Lung (tissue), 11 donors: ENCODE measurements at regions not wholly inside any gene's neighbourhood (a gene's known extent, or its start where the extent isn't known, plus 50 kb on each side); places are given as distances from the start of the nearest gene placed in this dataset.

Experiments
- ATAC-seq: fragments of 200-7000 bp; cut with Tn5 transposase; one replicate; pipeline ENCODE4 v1.9.1; 2020; ENCODE audit warnings: moderate number of reproducible peaks; ENCODE audit not compliant: insufficient read depth, low FRiP score
- DNase-seq, 3 donors: peaks; one replicate each; pipeline ENCODE4 v3.0.0-alpha.2; 2013 to 2017
- H3K27ac ChIP-seq, 2 donors: one replicate each; pipeline ENCODE4 v1.5.1; 2013; ENCODE audit warnings: mild to moderate bottlenecking in 2 of 2, moderate library complexity in 2 of 2, control low read depth in 1 of 2, inconsistent platforms in 1 of 2, low read depth in 1 of 2, low read length in 1 of 2
- H3K27me3 ChIP-seq, 3 donors: one replicate each; pipeline ENCODE4 v1.5.1; 2013; ENCODE audit warnings: low read length in 2 of 3; ENCODE audit not compliant: control insufficient read depth in 3 of 3, insufficient read depth in 3 of 3
- H3K36me3 ChIP-seq, 4 donors: one replicate each; pipeline ENCODE4 v1.5.1; 2013; ENCODE audit warnings: low read length in 4 of 4, mild to moderate bottlenecking in 1 of 4, moderate library complexity in 1 of 4; ENCODE audit not compliant: control insufficient read depth in 4 of 4, insufficient read depth in 4 of 4
- H3K4me1 ChIP-seq, 5 donors: one replicate each; pipeline ENCODE4 v1.5.1; 2013; ENCODE audit warnings: low read length in 5 of 5, mild to moderate bottlenecking in 2 of 5, moderate library complexity in 1 of 5; ENCODE audit not compliant: control insufficient read depth in 5 of 5, insufficient read depth in 5 of 5
- H3K4me3 ChIP-seq: one replicate; pipeline ENCODE4 v1.5.1; 2013; ENCODE audit warnings: mild to moderate bottlenecking, control low read depth, moderate library complexity
- H3K9ac ChIP-seq, 2 donors: one replicate each; pipeline ENCODE4 v1.5.1; 2013; ENCODE audit warnings: low read length in 2 of 2, control low read depth in 1 of 2; ENCODE audit not compliant: insufficient read depth in 1 of 2
- H3K9me3 ChIP-seq, 4 donors: one replicate each; pipeline ENCODE4 v1.5.1; 2013; ENCODE audit warnings: low read length in 3 of 4, mild to moderate bottlenecking in 1 of 4, moderate library complexity in 1 of 4; ENCODE audit not compliant: control insufficient read depth in 4 of 4, insufficient read depth in 3 of 4
- WGBS, 2 donors: extraction: QIAGEN DNeasy Blood & Tissue Kit; methylation state at CpG; one replicate each; pipeline ENCODE4 v1.1.7; 2013; 5-methylcytosine and 5-hydroxymethylcytosine counted together
- TF ChIP-seq, protein P1 (sequence below): IDR thresholded peaks from 2 replicates; pipeline ENCODE4 v1.5.1; 2012; ENCODE audit warnings: mild to moderate bottlenecking; ENCODE audit errors: control extremely low read depth, extremely low read depth
- donor health status: control.
- donor health status: control.
- donor health status: Bipolar disorder and iron deficiency.
- donor health status: healthy.
- donor health status: DM: yes; HTN: yes; CAD: no.

DNA sequence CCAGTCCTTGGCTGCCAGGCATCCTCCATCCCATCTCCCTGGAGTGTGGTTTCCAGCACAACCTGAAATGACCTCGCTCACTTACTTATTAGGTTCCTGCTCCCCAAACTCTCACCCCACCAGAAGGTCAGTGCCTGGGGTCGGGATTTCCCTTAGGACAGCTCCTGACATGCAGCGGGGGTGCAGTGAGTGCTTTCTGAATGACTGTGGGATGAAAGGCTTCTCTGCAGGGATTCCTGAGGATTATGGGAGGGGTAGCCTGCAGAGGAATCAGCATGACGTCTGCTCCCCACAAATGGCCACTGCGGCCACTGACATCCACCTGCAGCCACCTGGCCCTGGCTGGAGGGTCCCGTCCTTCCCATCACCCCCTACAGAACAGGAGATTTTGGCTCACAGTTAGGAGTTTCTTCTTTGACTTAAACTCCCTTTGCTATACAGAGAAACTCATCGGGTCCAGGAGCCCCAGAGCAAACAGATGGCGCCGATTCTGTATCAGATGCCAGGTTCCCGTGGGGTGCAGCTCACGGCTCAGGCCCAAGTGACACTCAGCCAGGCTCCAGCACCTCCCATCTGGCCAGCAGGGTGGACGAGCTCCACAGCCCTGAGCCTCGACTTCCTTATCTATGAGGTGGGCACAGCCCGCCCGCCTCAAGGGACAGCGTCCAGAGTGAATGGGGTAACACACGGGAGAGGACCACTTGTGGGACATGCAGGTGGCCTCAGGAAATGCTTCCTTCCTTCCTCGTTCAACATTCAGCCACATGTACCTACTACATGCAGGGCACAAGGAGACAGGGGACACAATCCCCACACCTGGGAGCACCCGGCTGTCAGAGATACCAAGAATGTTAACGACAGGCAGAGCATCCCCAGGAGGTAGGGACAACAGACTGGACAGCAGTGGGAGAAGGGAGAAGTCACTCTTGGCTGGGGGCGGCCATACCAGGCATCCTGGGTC is 69.8 kb downstream of the RMI2 start:
- H3K27ac ChIP-seq: no peak overlapping the region
- H3K4me3 ChIP-seq: no peak overlapping the region
- no peaks in the 10 kb centered on the region for H3K36me3 ChIP-seq
- H3K9ac ChIP-seq: no peak overlapping the region
- peaks cover 0 to 5% (median 0%) of the 10 kb centered on the region in 5 donors for H3K4me1 ChIP-seq
- no peaks in the 10 kb centered on the region for H3K9me3 ChIP-seq
- DNase-seq: no peak
- 67 to 73% methylated on average over 21 of the region's 21 CpGs for whole genome bisulfite sequencing, 2 donors
- no peaks in the 10 kb centered on the region for H3K27me3 ChIP-seq
- TF ChIP-seq, protein P1, sequence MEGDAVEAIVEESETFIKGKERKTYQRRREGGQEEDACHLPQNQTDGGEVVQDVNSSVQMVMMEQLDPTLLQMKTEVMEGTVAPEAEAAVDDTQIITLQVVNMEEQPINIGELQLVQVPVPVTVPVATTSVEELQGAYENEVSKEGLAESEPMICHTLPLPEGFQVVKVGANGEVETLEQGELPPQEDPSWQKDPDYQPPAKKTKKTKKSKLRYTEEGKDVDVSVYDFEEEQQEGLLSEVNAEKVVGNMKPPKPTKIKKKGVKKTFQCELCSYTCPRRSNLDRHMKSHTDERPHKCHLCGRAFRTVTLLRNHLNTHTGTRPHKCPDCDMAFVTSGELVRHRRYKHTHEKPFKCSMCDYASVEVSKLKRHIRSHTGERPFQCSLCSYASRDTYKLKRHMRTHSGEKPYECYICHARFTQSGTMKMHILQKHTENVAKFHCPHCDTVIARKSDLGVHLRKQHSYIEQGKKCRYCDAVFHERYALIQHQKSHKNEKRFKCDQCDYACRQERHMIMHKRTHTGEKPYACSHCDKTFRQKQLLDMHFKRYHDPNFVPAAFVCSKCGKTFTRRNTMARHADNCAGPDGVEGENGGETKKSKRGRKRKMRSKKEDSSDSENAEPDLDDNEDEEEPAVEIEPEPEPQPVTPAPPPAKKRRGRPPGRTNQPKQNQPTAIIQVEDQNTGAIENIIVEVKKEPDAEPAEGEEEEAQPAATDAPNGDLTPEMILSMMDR: no peak
- ATAC-seq: no peak

- no peak for DNase-seq
- no peaks in the 10 kb centered on the region for H3K36me3 ChIP-seq
- no peak overlapping the region for H3K4me3 ChIP-seq
- H3K4me1 ChIP-seq: no peaks in the 10 kb centered on the region
- H3K9me3 ChIP-seq: no peaks in the 10 kb centered on the region
- no peak overlapping the region for H3K27ac ChIP-seq
- H3K27me3 ChIP-seq: no peaks in the 10 kb centered on the region
- H3K9ac ChIP-seq: no peak overlapping the region
- TF ChIP-seq, protein P1: no peak
- 87% methylated on average over 16 of the region's 16 CpGs for WGBS, 2 donors
- ATAC-seq: no peak
Observed at GRCh38 chr16:11416228-11417001, 71.2 kb downstream of the RMI2 start.

- Histone ChIP-seq H3K4me3 (no peak overlapping the region), H3K36me3 (no peaks in the 10 kb centered on the region), H3K4me1 (no peaks in the 10 kb centered on the region), H3K9ac (no peak overlapping the region), H3K9me3 (no peaks in the 10 kb centered on the region), H3K27me3 (no peaks in the 10 kb centered on the region), H3K27ac (no peak overlapping the region)
- no peak for DNase-seq
- 81 to 82% methylated on average over 10 of the region's 10 CpGs for WGBS, 2 donors
- TF ChIP-seq, protein P1: no peak
- ATAC-seq: no peak
Observed at GRCh38 chr16:11417487-11417886, 72.2 kb downstream of the RMI2 start.
